HG02943 (cell line): ENCODE measurements at regions not wholly inside any gene's neighbourhood (a gene's known extent, or its start where the extent isn't known, plus 50 kb on each side); places are given as distances from the start of the nearest gene placed in this dataset.
"Not testable (repeated sequence)": the region's sequence is repeated elsewhere in the genome, so short reads cannot be mapped to it uniquely, and the experiment has no call there.

Source experiments
- ATAC-seq: cut with Tn5 transposase; IDR thresholded peaks from one replicate; pipeline ENCODE4 v1.9.1; 2021; ENCODE audit warnings: mild to moderate bottlenecking, low read depth, moderate library complexity; ENCODE audit not compliant: unreplicated experiment

GRCh38 chr10:3634646-3635045 lies 150.4 kb downstream of the KLF6 start:
- not testable (repeated sequence) for ATAC-seq

- ATAC-seq: no peak
Observed at GRCh38 chr10:3631701-3632330, 153.2 kb downstream of the KLF6 start.

GRCh38 chr10:3631291-3631690 lies 153.7 kb downstream of the KLF6 start:
- ATAC-seq: no peak

- ATAC-seq: peak; percentile 71
Observed at GRCh38 chr10:3625959-3626751, 158.9 kb downstream of the KLF6 start.

GRCh38 chr10:3624367-3624766 lies 160.6 kb downstream of the KLF6 start:
- no peak for ATAC-seq

GRCh38 chr10:3623746-3624145 lies 161.3 kb downstream of the KLF6 start:
- ATAC-seq: no peak

- no peak for ATAC-seq
Observed at GRCh38 chr10:3622845-3623621, 162.0 kb downstream of the KLF6 start.

GRCh38 chr10:3622427-3622826 lies 162.6 kb downstream of the KLF6 start:
- ATAC-seq: no peak

GRCh38 chr10:3620818-3621217 lies 164.2 kb downstream of the KLF6 start:
- no peak for ATAC-seq

- ATAC-seq: no peak
Observed at GRCh38 chr10:3619241-3619640, 165.8 kb downstream of the KLF6 start.

- ATAC-seq: no peak
Observed at GRCh38 chr10:3616880-3617279, 168.1 kb downstream of the KLF6 start.

- no peak for ATAC-seq
Observed at GRCh38 chr10:3613318-3613717, 171.7 kb downstream of the KLF6 start.

GRCh38 chr10:3612183-3613001 lies 172.6 kb downstream of the KLF6 start:
- ATAC-seq: no peak

- no peak for ATAC-seq
Observed at GRCh38 chr10:3606309-3606708, 178.7 kb downstream of the KLF6 start.

GRCh38 chr10:3605882-3606281 lies 179.1 kb downstream of the KLF6 start:
- ATAC-seq: no peak

GRCh38 chr10:3595736-3596135 lies 189.3 kb downstream of the KLF6 start:
- ATAC-seq: no peak

GRCh38 chr10:3593611-3594010 lies 191.4 kb downstream of the KLF6 start:
- ATAC-seq: no peak

GRCh38 chr10:3592424-3592823 lies 192.6 kb downstream of the KLF6 start:
- ATAC-seq: no peak

GRCh38 chr10:3588816-3589215 lies 196.2 kb downstream of the KLF6 start:
- no peak for ATAC-seq

- no peak for ATAC-seq
Observed at GRCh38 chr10:3588346-3588745, 196.7 kb downstream of the KLF6 start.
